ENCODE measurements at regions not wholly inside any gene's neighbourhood (a gene's known extent, or its start where the extent isn't known, plus 50 kb on each side); places are given as distances from the start of the nearest gene placed in this dataset.

GRCh38 chr9:124196814-124197176, 61.0 kb upstream of the NEK6 start:
- H2AFZ ChIP-seq (ENCODE audit: low read depth, low read length): no peak overlapping the region
- no peak overlapping the region for H3K4me2 ChIP-seq (ENCODE audit: insufficient read depth, low read length)
- H4K20me1 ChIP-seq (ENCODE audit: insufficient read depth, low read length): no peaks in the 10 kb centered on the region
- ATAC-seq (ENCODE audit: insufficient read depth, low read depth): no peak
- H3K9ac ChIP-seq (ENCODE audit: low read depth, low read length): no peak overlapping the region
- no peaks in the 10 kb centered on the region for H3K9me3 ChIP-seq (ENCODE audit: insufficient read depth, low read length, severe bottlenecking)
- no peak overlapping the region for H3K27ac ChIP-seq (ENCODE audit: low read length)
- no peak for DNase-seq
- no peaks in the 10 kb centered on the region for H3K36me3 ChIP-seq (ENCODE audit: insufficient read depth, low read length)
- no peak overlapping the region for H3K4me3 ChIP-seq (ENCODE audit: low read depth in 1 of 2, low read length in 2 of 2)
- TF ChIP-seq, protein P1, sequence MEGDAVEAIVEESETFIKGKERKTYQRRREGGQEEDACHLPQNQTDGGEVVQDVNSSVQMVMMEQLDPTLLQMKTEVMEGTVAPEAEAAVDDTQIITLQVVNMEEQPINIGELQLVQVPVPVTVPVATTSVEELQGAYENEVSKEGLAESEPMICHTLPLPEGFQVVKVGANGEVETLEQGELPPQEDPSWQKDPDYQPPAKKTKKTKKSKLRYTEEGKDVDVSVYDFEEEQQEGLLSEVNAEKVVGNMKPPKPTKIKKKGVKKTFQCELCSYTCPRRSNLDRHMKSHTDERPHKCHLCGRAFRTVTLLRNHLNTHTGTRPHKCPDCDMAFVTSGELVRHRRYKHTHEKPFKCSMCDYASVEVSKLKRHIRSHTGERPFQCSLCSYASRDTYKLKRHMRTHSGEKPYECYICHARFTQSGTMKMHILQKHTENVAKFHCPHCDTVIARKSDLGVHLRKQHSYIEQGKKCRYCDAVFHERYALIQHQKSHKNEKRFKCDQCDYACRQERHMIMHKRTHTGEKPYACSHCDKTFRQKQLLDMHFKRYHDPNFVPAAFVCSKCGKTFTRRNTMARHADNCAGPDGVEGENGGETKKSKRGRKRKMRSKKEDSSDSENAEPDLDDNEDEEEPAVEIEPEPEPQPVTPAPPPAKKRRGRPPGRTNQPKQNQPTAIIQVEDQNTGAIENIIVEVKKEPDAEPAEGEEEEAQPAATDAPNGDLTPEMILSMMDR (IDR thresholded peaks at IDR 0.05; ENCODE audit: borderline replicate concordance, extremely low read depth, low read length, poor library complexity, severe bottlenecking): no peak
- no peak for TF ChIP-seq EZH2 (IDR thresholded peaks at IDR 0.05; ENCODE audit: borderline replicate concordance, low read depth, low read length, severe bottlenecking)
- H3K79me2 ChIP-seq (ENCODE audit: insufficient read depth, low read length): no peaks in the 10 kb centered on the region
- H3K4me1 ChIP-seq (ENCODE audit: insufficient read depth, low read length): no peaks in the 10 kb centered on the region
- no peaks in the 10 kb centered on the region for H3K27me3 ChIP-seq (ENCODE audit: insufficient read depth, low read length, poor library complexity)

- H3K36me3 ChIP-seq (ENCODE audit: insufficient read depth, low read length): no peaks in the 10 kb centered on the region
- DNase-seq (no peak), ATAC-seq (ENCODE audit: insufficient read depth, low read depth) (no peak)
- no peak for TF ChIP-seq EZH2 (IDR thresholded peaks at IDR 0.05; ENCODE audit: borderline replicate concordance, low read depth, low read length, severe bottlenecking)
- TF ChIP-seq, protein P1 (IDR thresholded peaks at IDR 0.05; ENCODE audit: borderline replicate concordance, extremely low read depth, low read length, poor library complexity, severe bottlenecking): no peak
- H3K79me2 ChIP-seq (ENCODE audit: insufficient read depth, low read length): no peaks in the 10 kb centered on the region
- H3K4me2 ChIP-seq (ENCODE audit: insufficient read depth, low read length): no peak overlapping the region
- H2AFZ ChIP-seq (ENCODE audit: low read depth, low read length): no peak overlapping the region
- H3K27me3 ChIP-seq (ENCODE audit: insufficient read depth, low read length, poor library complexity): no peaks in the 10 kb centered on the region
- no peaks in the 10 kb centered on the region for H3K4me1 ChIP-seq (ENCODE audit: insufficient read depth, low read length)
- H3K27ac ChIP-seq (ENCODE audit: low read length): no peak overlapping the region
- H4K20me1 ChIP-seq (ENCODE audit: insufficient read depth, low read length): no peaks in the 10 kb centered on the region
- H3K9ac ChIP-seq (ENCODE audit: low read depth, low read length): no peak overlapping the region
- no peak overlapping the region for H3K4me3 ChIP-seq (ENCODE audit: low read depth in 1 of 2, low read length in 2 of 2)
- H3K9me3 ChIP-seq (ENCODE audit: insufficient read depth, low read length, severe bottlenecking): no peaks in the 10 kb centered on the region
Observed at GRCh38 chr9:124197177-124198095, 60.3 kb upstream of the NEK6 start.

GRCh38 chr9:124198331-124198730, 59.4 kb upstream of the NEK6 start:
- Histone ChIP-seq H3K36me3 (ENCODE audit: insufficient read depth, low read length) (no peaks in the 10 kb centered on the region), H4K20me1 (ENCODE audit: insufficient read depth, low read length) (no peaks in the 10 kb centered on the region), H3K4me3 (ENCODE audit: low read depth in 1 of 2, low read length in 2 of 2) (no peak overlapping the region), H3K27ac (ENCODE audit: low read length) (no peak overlapping the region), H3K4me1 (ENCODE audit: insufficient read depth, low read length) (0 out of 2 replicates have a peak, but pooled peaks cover 8% of the 10 kb centered on the region), H3K9me3 (ENCODE audit: insufficient read depth, low read length, severe bottlenecking) (no peaks in the 10 kb centered on the region), H3K27me3 (ENCODE audit: insufficient read depth, low read length, poor library complexity) (no peaks in the 10 kb centered on the region), H2AFZ (ENCODE audit: low read depth, low read length) (no peak overlapping the region), H3K79me2 (ENCODE audit: insufficient read depth, low read length) (no peaks in the 10 kb centered on the region), H3K4me2 (ENCODE audit: insufficient read depth, low read length) (no peak overlapping the region), H3K9ac (ENCODE audit: low read depth, low read length) (no peak overlapping the region)
- DNase-seq (no peak), ATAC-seq (ENCODE audit: insufficient read depth, low read depth) (no peak)
- no peak for TF ChIP-seq EZH2 (IDR thresholded peaks at IDR 0.05; ENCODE audit: borderline replicate concordance, low read depth, low read length, severe bottlenecking)
- TF ChIP-seq, protein P1 (IDR thresholded peaks at IDR 0.05; ENCODE audit: borderline replicate concordance, extremely low read depth, low read length, poor library complexity, severe bottlenecking): no peak
